IPS-18a (cell line): ENCODE measurements at regions not wholly inside any gene's neighbourhood (a gene's known extent, or its start where the extent isn't known, plus 50 kb on each side); places are given as distances from the start of the nearest gene placed in this dataset.
"Not testable (repeated sequence)": the region's sequence is repeated elsewhere in the genome, so short reads cannot be mapped to it uniquely, and the experiment has no call there.

Experiments used
- H3K27ac ChIP-seq: one replicate; pipeline ENCODE4 v1.5.1; 2013; ENCODE audit warnings: low read length
- H3K27me3 ChIP-seq: one replicate; pipeline ENCODE4 v1.6.1; 2013; ENCODE audit warnings: mild to moderate bottlenecking, low read length; ENCODE audit not compliant: control insufficient read depth, insufficient read depth
- H3K36me3 ChIP-seq: one replicate; pipeline ENCODE4 v1.6.1; 2013; ENCODE audit warnings: low read depth, low read length; ENCODE audit not compliant: control insufficient read depth
- H3K4me1 ChIP-seq: one replicate; pipeline ENCODE4 v1.6.1; 2013; ENCODE audit warnings: low read depth, low read length; ENCODE audit not compliant: control insufficient read depth
- H3K4me3 ChIP-seq: one replicate; pipeline ENCODE4 v1.5.1; 2013; ENCODE audit warnings: low read length
- H3K9ac ChIP-seq: one replicate; pipeline ENCODE4 v1.6.1; 2013; ENCODE audit warnings: mild to moderate bottlenecking, low read length, moderate library complexity
- H3K9me3 ChIP-seq: one replicate; pipeline ENCODE4 v1.6.1; 2013; ENCODE audit warnings: low read depth, low read length; ENCODE audit not compliant: control insufficient read depth

DNA sequence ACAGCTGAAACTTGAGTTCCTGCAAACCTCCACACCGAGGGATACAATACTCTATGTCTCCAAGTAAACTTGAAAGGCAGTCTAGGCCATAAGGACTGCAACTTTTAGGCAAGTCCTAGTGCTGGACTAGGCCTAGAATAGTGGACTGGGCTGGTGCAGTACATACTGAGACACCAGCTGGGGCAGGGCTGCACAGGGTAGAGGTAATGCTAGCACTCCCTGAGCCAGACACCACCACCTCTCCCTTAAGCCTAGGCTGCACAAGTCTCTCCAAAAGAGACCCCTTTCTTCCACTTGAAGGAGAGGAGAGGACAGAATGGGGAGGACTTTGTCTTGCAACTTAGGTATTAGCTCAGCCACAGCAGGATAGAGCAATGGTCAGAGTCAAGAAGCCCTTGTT lies 65.7 kb upstream of the PTPRK start:
- Histone ChIP-seq H3K27me3 (no peaks in the 10 kb centered on the region), H3K36me3 (no peaks in the 10 kb centered on the region), H3K4me1 (peaks cover 4% of the 10 kb centered on the region), H3K27ac (no peak overlapping the region), H3K4me3 (no peak overlapping the region), H3K9ac (no peak overlapping the region), H3K9me3 (no peaks in the 10 kb centered on the region)

DNA sequence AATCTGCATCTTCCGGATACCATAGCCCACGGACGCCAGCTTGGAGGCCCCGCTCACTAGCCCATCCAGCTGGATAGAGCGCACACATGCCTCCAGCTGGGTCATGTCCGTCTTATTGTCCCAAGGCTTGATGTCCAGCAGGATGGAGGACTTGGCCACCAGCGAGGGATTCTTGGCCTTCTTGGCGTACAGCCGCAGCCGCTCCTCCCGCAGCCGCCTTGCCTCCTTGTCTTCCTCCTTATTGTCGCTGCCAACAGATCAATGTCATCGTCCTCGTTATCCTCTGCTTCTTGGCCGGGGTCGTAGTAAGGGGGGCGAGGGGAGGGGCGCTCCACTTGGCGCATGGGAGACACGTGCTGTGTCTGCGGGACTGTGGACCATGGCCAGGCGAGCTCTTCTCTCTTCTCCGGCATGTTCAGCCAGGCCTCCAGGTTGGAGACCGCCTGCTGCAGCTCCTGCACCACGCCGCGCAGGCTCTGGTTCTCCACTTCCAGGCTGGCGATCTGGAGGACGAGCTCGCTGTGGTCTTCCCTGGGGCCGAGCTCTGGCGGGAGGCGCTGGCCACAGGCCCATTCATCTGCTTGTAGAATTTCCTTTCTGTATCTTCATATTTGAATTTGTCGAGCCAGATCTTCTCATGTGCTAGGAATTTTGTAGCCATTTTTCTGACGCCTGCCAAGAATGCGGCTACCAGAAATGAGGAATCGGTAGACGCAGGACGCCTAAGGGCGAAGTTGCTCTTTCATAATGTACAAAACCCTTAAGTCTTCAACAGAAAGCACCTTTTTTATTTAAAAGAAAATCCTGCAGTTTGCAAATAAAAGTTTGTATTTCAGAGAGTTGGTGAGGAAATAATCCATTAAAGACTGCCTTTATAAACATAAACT lies 60.1 kb upstream of the PTPRK start:
- no peaks in the 10 kb centered on the region for H3K36me3 ChIP-seq
- no peaks in the 10 kb centered on the region for H3K27me3 ChIP-seq
- no peaks in the 10 kb centered on the region for H3K9me3 ChIP-seq
- H3K27ac ChIP-seq: no peak overlapping the region
- H3K4me1 ChIP-seq: peaks cover 4% of the 10 kb centered on the region
- H3K4me3 ChIP-seq: no peak overlapping the region
- no peak overlapping the region for H3K9ac ChIP-seq

DNA sequence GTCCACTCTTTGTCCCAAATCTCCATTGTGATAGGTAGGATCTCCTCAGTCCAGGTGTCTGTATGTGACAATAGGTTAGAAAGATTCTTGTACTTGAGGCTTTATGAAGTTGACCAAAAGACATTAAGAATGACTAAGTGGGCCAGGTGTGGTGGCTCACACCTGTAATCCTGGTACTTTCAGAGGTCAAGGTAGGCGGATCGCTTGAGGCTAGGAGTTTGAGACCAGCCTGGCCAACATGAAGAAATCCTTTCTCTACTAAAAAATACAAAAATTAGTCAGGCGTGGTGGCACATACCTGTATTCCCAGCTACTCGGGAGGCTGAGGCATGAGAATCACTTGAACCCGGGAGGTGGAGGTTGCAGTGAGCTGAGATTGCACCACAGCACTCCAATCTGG lies 54.9 kb upstream of the PTPRK start:
- not testable (repeated sequence) for H3K9me3 ChIP-seq, H3K4me3 ChIP-seq, H3K36me3 ChIP-seq, H3K9ac ChIP-seq, H3K4me1 ChIP-seq, H3K27me3 ChIP-seq, H3K27ac ChIP-seq

GRCh38 chr6:128574402-128574801 lies 54.0 kb upstream of the PTPRK start:
- Histone ChIP-seq H3K9ac (no peak overlapping the region), H3K4me1 (peaks cover 4% of the 10 kb centered on the region), H3K27me3 (no peaks in the 10 kb centered on the region), H3K27ac (no peak overlapping the region), H3K9me3 (no peaks in the 10 kb centered on the region), H3K4me3 (no peak overlapping the region), H3K36me3 (no peaks in the 10 kb centered on the region)

- H3K9ac ChIP-seq: no peak overlapping the region
- H3K9me3 ChIP-seq: no peaks in the 10 kb centered on the region
- H3K36me3 ChIP-seq: no peaks in the 10 kb centered on the region
- no peaks in the 10 kb centered on the region for H3K27me3 ChIP-seq
- H3K27ac ChIP-seq: no peak overlapping the region
- H3K4me3 ChIP-seq: no peak overlapping the region
- peaks cover 4% of the 10 kb centered on the region for H3K4me1 ChIP-seq
These were observed 52.6 kb upstream of the PTPRK start for GRCh38 chr6:128573036-128573435.

- no peak overlapping the region for H3K27ac ChIP-seq
- no peaks in the 10 kb centered on the region for H3K36me3 ChIP-seq
- peaks cover 4% of the 10 kb centered on the region for H3K4me1 ChIP-seq
- no peak overlapping the region for H3K9ac ChIP-seq
- no peaks in the 10 kb centered on the region for H3K9me3 ChIP-seq
- H3K27me3 ChIP-seq: no peaks in the 10 kb centered on the region
- H3K4me3 ChIP-seq: no peak overlapping the region
These were observed 51.9 kb upstream of the PTPRK start for GRCh38 chr6:128572294-128572693.

GRCh38 chr6:128570680-128571063 lies 50.3 kb upstream of the PTPRK start:
- peaks cover 4% of the 10 kb centered on the region for H3K4me1 ChIP-seq

GRCh38 chr6:128569732-128570679 lies 49.6 kb upstream of the PTPRK start:
- Histone ChIP-seq H3K36me3 (no peaks in the 10 kb centered on the region), H3K9me3 (no peaks in the 10 kb centered on the region), H3K4me1 (peaks cover 4% of the 10 kb centered on the region), H3K9ac (no peak overlapping the region), H3K27me3 (no peaks in the 10 kb centered on the region), H3K27ac (no peak overlapping the region), H3K4me3 (no peak overlapping the region)

More at GRCh38 chr6:128570680-128571063, 50.3 kb upstream of the PTPRK start:
- H3K9ac ChIP-seq: no peak overlapping the region
- H3K9me3 ChIP-seq: no peaks in the 10 kb centered on the region
- no peak overlapping the region for H3K27ac ChIP-seq
- H3K27me3 ChIP-seq: no peaks in the 10 kb centered on the region
- H3K4me3 ChIP-seq: no peak overlapping the region
- H3K36me3 ChIP-seq: no peaks in the 10 kb centered on the region
